Endothelial cell (in vitro differentiated cells): ENCODE measurements at regions not wholly inside any gene's neighbourhood (a gene's known extent, or its start where the extent isn't known, plus 50 kb on each side); places are given as distances from the start of the nearest gene placed in this dataset.

Experiments used
- DNase-seq: peaks from one replicate; pipeline ENCODE4 v3.0.0; 2021; ENCODE audit warnings: low spot score
- H3K27ac Mint-ChIP-seq: one replicate; pipeline ENCODE4 v1.8.0; 2021; ENCODE audit warnings: mixed read lengths, inconsistent platforms; ENCODE audit not compliant: unreplicated experiment
- H3K27me3 Mint-ChIP-seq: one replicate; pipeline ENCODE4 v1.8.0; 2021; ENCODE audit warnings: mild to moderate bottlenecking, moderate library complexity, mixed read lengths, inconsistent platforms; ENCODE audit not compliant: unreplicated experiment
- H3K36me3 Mint-ChIP-seq: one replicate; pipeline ENCODE4 v1.8.0; 2021; ENCODE audit warnings: mild to moderate bottlenecking, low read depth, mixed read lengths, inconsistent platforms; ENCODE audit not compliant: unreplicated experiment
- H3K4me1 Mint-ChIP-seq: one replicate; pipeline ENCODE4 v1.8.0; 2021; ENCODE audit warnings: mild to moderate bottlenecking, mixed read lengths, inconsistent platforms; ENCODE audit not compliant: unreplicated experiment
- H3K4me3 Mint-ChIP-seq: one replicate; pipeline ENCODE4 v1.8.0; 2021; ENCODE audit warnings: mild to moderate bottlenecking, mixed read lengths, inconsistent platforms; ENCODE audit not compliant: unreplicated experiment
- H3K9me3 Mint-ChIP-seq: one replicate; pipeline ENCODE4 v1.8.0; 2021; ENCODE audit warnings: mixed read lengths, inconsistent platforms; ENCODE audit not compliant: unreplicated experiment
- CTCF ChIP-seq: fragments of 200-600 bp; sonication (generic); IDR thresholded peaks from one replicate; pipeline ENCODE4 v1.5.0; 2021; ENCODE audit warnings: antibody characterized with exemption; ENCODE audit not compliant: unreplicated experiment

GRCh38 chr3:144390786-144391185 lies 419.2 kb downstream of the DIPK2A start:
- Mint-ChIP-seq H3K4me1 (no peaks in the 10 kb centered on the region), H3K27me3 (no peaks in the 10 kb centered on the region), H3K4me3 (no peak overlapping the region), H3K36me3 (no peaks in the 10 kb centered on the region), H3K27ac (no peak overlapping the region), H3K9me3 (no peaks in the 10 kb centered on the region)
- TF ChIP-seq CTCF = no peak
- no peak for DNase-seq

- DNase-seq = no peak
- Mint-ChIP-seq H3K27me3 (no peaks in the 10 kb centered on the region), H3K4me3 (no peak overlapping the region), H3K36me3 (no peaks in the 10 kb centered on the region), H3K4me1 (no peaks in the 10 kb centered on the region), H3K27ac (no peak overlapping the region), H3K9me3 (no peaks in the 10 kb centered on the region)
- TF ChIP-seq CTCF = no peak
These were observed 419.6 kb downstream of the DIPK2A start for GRCh38 chr3:144391236-144391635.

DNA sequence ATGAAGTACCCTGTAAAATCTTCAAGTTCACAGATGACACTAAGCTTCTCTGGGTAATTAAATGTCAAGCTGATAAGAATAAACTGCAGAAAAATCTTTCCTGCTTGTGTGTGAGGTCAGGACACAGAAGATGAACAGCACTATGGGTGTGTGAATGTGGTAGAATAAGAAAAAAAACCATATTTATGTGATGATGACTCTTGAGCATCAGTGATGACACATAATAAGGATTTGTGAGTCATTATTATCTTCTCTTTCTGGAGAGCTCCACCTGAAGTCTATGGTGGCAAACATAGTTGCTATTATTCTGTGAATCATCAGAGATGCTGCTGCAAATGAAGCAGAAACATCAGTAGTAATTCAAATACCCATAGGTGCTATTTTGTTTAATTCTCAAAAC lies 422.4 kb downstream of the DIPK2A start:
- H3K27me3 Mint-ChIP-seq = no peaks in the 10 kb centered on the region

DNA sequence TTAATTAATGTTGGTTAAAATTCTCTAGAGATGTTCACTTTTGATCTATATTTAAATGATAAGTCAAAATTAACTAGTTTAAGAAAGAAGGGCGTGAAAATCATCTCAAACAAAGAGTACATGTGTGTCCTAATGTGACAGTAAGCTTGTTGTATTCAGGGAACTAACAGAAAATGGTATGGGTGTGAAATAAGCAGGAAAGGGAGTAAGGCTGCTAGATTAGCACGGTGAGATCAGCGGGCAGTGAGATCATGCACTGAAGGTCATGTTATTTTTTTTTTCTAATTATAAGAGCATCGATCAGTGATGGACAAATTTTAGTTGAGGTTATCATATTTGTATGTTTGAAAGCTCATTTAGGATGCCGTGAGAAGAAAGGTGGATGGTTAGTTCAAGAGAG lies 430.8 kb downstream of the DIPK2A start:
- Mint-ChIP-seq H3K27ac (no peak overlapping the region), H3K4me1 (no peaks in the 10 kb centered on the region), H3K9me3 (no peaks in the 10 kb centered on the region), H3K4me3 (no peak overlapping the region), H3K27me3 (no peaks in the 10 kb centered on the region), H3K36me3 (no peaks in the 10 kb centered on the region)
- TF ChIP-seq CTCF = no peak
- no peak for DNase-seq

More for the DNA sequence above, 422.4 kb downstream of the DIPK2A start:
- Mint-ChIP-seq H3K36me3 (no peaks in the 10 kb centered on the region), H3K4me1 (no peaks in the 10 kb centered on the region), H3K4me3 (no peak overlapping the region), H3K27ac (no peak overlapping the region), H3K9me3 (no peaks in the 10 kb centered on the region)
- TF ChIP-seq CTCF = no peak
- no peak for DNase-seq

- Mint-ChIP-seq H3K27ac (no peak overlapping the region), H3K4me1 (no peaks in the 10 kb centered on the region), H3K36me3 (no peaks in the 10 kb centered on the region), H3K4me3 (no peak overlapping the region), H3K9me3 (no peaks in the 10 kb centered on the region), H3K27me3 (no peaks in the 10 kb centered on the region)
- no peak for TF ChIP-seq CTCF
- DNase-seq = no peak
These were observed 431.4 kb downstream of the DIPK2A start for GRCh38 chr3:144403040-144403457.
